PC-9 (cell line): ENCODE measurements at regions not wholly inside any gene's neighbourhood (a gene's known extent, or its start where the extent isn't known, plus 50 kb on each side); places are given as distances from the start of the nearest gene placed in this dataset.

Source experiments
- BruUV-seq: library from RNA; stranded (reverse); fragments of 400-500 nt; replicated peaks from 2 replicates; lab custom pipeline; 2021; lab: Mats Ljungman, UMichigan
- CTCF ChIA-PET: fragments of 300-600 bp; sonication (Branson Sonifier 250); formaldehyde crosslinking; loops from one replicate; lab custom pipeline; 2022; ENCODE audit warnings: antibody characterized with exemption; lab: Charles Lee
- POLR2A ChIA-PET: fragments of 300-600 bp; sonication (Branson Sonifier 250); formaldehyde crosslinking; loops from one replicate; lab custom pipeline; 2022; ENCODE audit warnings: antibody characterized with exemption; ENCODE audit not compliant: unreplicated experiment; lab: Charles Lee
- DNase-seq, 2 experiments: peaks; one replicate each; pipeline versions ENCODE4 v3.0.0 to v3.0.0-alpha.2; 2015 to 2022; ENCODE audit warnings: mixed read lengths in 1 of 2
- H2AFZ ChIP-seq: fragments of 200-600 bp; sonication (generic); 2 replicates; pipeline ENCODE4 v1.8.1; 2017; ENCODE audit warnings: antibody characterized with exemption
- H3F3A ChIP-seq: fragments of 200-600 bp; sonication (generic); 2 replicates; pipeline ENCODE4 v1.8.1; 2017; ENCODE audit warnings: antibody characterized with exemption, mild to moderate bottlenecking, low read depth; ENCODE audit not compliant: insufficient read depth
- H3K27ac ChIP-seq: fragments of 200-600 bp; sonication (generic); 2 replicates; pipeline ENCODE4 v1.6.1; 2016; ENCODE audit warnings: mixed run types
- H3K27me3 ChIP-seq: fragments of 200-600 bp; sonication (generic); 2 replicates; pipeline ENCODE4 v1.6.1; 2016; ENCODE audit warnings: low read depth, mixed run types; ENCODE audit not compliant: insufficient read depth
- H3K36me3 ChIP-seq: fragments of 200-600 bp; sonication (generic); 2 replicates; pipeline ENCODE4 v1.6.1; 2016; ENCODE audit warnings: low read depth, mixed run types
- H3K4me1 ChIP-seq: fragments of 200-600 bp; sonication (generic); replicated peaks from 2 replicates; pipeline ENCODE4 v1.6.1; 2016; ENCODE audit warnings: mixed run types; ENCODE audit not compliant: insufficient read depth
- H3K4me2 ChIP-seq: fragments of 200-600 bp; sonication (generic); 2 replicates; pipeline ENCODE4 v1.6.1; 2017; ENCODE audit warnings: mixed run types
- H3K4me3 ChIP-seq: fragments of 200-600 bp; sonication (generic); 2 replicates; pipeline ENCODE4 v1.6.1; 2016; ENCODE audit warnings: mixed run types
- H3K79me2 ChIP-seq: fragments of 200-600 bp; sonication (generic); 2 replicates; pipeline ENCODE4 v1.6.1; 2017; ENCODE audit warnings: low read depth, mixed run types
- H3K9me2 ChIP-seq: fragments of 200-600 bp; sonication (generic); 2 replicates; pipeline ENCODE4 v1.8.1; 2017; ENCODE audit warnings: mild to moderate bottlenecking; ENCODE audit not compliant: insufficient read depth
- H3K9me3 ChIP-seq: fragments of 200-600 bp; sonication (generic); 2 replicates; pipeline ENCODE4 v1.8.1; 2016; ENCODE audit warnings: low read depth; ENCODE audit not compliant: insufficient read depth
- H4K20me1 ChIP-seq: fragments of 200-600 bp; sonication (generic); 2 replicates; pipeline ENCODE4 v1.8.1; 2017; ENCODE audit not compliant: insufficient read depth
- EZH2 ChIP-seq: fragments of 200-600 bp; sonication (generic); IDR thresholded peaks from 2 replicates; pipeline ENCODE4 v1.8.0; 2017; ENCODE audit warnings: antibody characterized with exemption, low read depth
- intact Hi-C: fragments of 100-400 bp; cut with micrococcal nuclease; formaldehyde crosslinking; loops from one replicate; pipeline ENCODE4 v1.10.0; 2022; ENCODE audit not compliant: unreplicated experiment
- TF ChIP-seq, protein P1 (sequence below): fragments of 200-600 bp; sonication (generic); conservative IDR thresholded peaks from 2 replicates; pipeline ENCODE4 v1.6.1; 2017; ENCODE audit warnings: mixed run types, antibody characterized with exemption, mild to moderate bottlenecking, moderate library complexity

DNA sequence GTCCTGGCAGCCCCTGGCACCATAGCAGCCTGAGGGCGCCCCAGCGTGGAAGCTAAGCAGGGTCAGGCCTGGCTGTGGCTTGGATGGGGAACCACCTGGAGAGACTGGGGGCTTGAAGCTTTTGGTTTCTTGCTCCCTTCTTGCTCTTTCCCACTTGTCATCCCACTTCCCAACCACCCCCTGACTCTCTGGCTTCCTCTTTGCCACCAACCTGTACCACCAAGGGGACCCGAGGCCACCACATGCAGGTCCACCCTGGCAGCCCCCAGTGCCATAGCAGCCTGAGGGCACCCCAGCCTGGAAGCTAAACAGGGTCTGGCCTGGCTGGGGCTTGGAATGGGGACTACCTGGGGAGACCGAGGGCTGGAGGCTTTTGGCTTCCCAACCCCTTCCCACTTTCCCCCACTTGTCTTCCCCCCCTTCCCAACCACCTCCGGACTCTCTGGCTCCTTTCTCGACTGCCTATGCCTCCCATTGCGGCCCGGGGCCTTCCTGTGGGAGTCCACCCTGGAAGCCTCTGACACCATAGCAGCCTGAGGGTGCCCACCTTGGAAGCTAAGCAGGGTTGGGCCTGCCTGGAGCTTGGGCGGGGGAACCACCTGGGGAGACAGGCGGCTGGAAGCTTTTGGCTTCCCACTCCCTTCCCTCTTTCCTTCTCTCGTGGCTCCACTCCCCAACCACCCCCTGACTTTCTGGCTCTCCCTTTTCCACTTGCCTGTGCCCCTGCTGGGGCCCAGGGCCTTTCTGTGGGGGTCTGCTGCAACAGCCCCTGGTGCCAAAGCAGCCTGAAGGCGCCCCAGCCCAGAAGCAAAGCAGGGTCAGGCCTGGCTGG is 2294.4 kb downstream of the TP53TG3F start:
- intact Hi-C loops, result no loop called here
- Histone ChIP-seq H3K79me2 (no peaks in the 10 kb centered on the region), H3K4me3 (no peak overlapping the region), H3F3A (no peaks in the 10 kb centered on the region), H3K4me2 (no peak overlapping the region), H2AFZ (no peak overlapping the region), H4K20me1 (no peaks in the 10 kb centered on the region), H3K27me3 (no peaks in the 10 kb centered on the region), H3K9me3 (no peaks in the 10 kb centered on the region), H3K4me1 (no peaks in the 10 kb centered on the region), H3K9me2 (no peaks in the 10 kb centered on the region), H3K36me3 (no peaks in the 10 kb centered on the region), H3K27ac (no peak overlapping the region)
- no peak for DNase-seq
- TF ChIP-seq EZH2, result no peak
- TF ChIP-seq, protein P1, sequence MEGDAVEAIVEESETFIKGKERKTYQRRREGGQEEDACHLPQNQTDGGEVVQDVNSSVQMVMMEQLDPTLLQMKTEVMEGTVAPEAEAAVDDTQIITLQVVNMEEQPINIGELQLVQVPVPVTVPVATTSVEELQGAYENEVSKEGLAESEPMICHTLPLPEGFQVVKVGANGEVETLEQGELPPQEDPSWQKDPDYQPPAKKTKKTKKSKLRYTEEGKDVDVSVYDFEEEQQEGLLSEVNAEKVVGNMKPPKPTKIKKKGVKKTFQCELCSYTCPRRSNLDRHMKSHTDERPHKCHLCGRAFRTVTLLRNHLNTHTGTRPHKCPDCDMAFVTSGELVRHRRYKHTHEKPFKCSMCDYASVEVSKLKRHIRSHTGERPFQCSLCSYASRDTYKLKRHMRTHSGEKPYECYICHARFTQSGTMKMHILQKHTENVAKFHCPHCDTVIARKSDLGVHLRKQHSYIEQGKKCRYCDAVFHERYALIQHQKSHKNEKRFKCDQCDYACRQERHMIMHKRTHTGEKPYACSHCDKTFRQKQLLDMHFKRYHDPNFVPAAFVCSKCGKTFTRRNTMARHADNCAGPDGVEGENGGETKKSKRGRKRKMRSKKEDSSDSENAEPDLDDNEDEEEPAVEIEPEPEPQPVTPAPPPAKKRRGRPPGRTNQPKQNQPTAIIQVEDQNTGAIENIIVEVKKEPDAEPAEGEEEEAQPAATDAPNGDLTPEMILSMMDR, result no peak
- BruUV-seq, result no TSS peak
- ChIA-PET CTCF (no interaction called here), POLR2A (no interaction called here)

DNA sequence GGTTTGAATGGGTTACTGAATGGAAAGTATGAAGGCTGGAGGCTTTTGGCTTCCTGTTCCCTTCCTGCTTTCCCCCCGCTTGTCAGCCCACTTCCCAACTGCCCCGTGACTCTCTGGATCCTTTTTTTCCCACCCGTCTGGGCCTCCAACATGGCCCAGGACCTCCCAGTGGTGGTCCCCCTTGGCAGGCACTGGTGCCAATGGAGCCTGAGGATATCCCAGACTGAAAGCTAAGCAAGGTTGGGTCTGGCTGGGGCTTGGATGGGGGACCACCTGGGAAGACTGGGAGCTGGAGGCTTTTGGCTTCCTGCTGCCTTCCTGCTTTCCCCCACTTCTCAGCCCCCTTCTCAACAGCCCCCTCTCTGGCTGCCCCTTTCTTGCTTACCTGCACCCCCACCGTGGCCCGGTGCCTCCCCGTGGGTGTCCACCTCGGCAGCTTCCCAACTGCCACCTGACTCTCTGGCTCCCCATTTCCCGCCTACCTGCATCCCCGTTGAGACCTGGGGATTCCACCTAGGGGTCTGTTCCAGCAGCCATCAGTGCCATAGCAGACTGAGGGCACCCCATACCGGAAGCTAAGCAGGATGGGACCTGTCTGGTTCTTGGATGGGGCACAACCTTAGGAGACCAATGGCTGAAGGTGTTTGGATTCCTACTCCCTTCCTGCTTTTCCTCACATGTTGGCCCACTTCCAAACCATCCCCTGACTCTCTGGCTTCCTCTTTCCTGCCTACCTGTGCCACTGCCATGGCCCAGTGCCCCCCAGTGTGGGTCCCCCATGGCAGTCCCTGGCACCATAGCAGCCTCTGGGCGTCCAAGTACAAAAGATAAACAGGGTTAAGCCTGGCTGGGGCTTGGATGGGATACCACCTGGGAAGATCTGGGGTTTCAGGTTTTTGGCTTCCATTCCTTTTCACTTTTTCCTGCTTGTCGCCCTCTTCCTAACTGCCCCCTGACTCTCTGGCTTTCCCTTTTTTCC is 2295.3 kb downstream of the TP53TG3F start:
- Histone ChIP-seq H3K9me3 (no peaks in the 10 kb centered on the region), H4K20me1 (no peaks in the 10 kb centered on the region), H3K4me1 (no peaks in the 10 kb centered on the region), H3K4me3 (no peak overlapping the region), H3K36me3 (no peaks in the 10 kb centered on the region), H3K27me3 (no peaks in the 10 kb centered on the region), H3K79me2 (no peaks in the 10 kb centered on the region), H3K9me2 (no peaks in the 10 kb centered on the region; the same call in 1 of the 2 replicates), H2AFZ (no peak overlapping the region), H3K27ac (no peak overlapping the region), H3K4me2 (no peak overlapping the region), H3F3A (no peaks in the 10 kb centered on the region)
- no peak for DNase-seq
- no TSS peak for BruUV-seq
- POLR2A ChIA-PET, result no interaction called here
- TF ChIP-seq, protein P1, result no peak
- no peak for TF ChIP-seq EZH2
- CTCF ChIA-PET, result no interaction called here
- intact Hi-C loops, result no loop called here

DNA sequence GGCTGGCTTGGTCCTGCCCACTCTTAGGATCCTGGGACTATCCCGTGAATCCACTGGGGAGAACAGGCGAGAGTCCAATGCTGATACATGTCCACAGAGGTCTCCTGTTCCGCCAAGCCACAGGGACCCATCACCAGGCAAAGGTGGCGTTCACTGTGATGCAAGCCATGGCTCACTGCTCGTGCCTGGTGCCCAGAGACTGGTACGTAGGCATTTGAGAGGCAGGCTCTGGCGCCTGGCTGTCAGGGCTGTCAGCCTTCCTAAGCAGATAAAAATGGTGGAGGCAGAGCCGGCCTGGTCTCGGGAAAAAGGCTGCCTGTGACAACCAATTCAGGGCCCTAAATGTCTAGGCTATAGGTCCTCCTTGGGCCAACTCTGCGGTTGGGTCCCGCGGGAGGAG is 2329.0 kb downstream of the TP53TG3F start:
- no peak for DNase-seq
- no TSS peak for BruUV-seq
- no peak overlapping the region for H3K27ac ChIP-seq
- no peak overlapping the region for H2AFZ ChIP-seq
- H3K4me3 ChIP-seq, result no peak overlapping the region
- H3K4me2 ChIP-seq, result no peak overlapping the region
- H3F3A ChIP-seq, result no peaks in the 10 kb centered on the region
- no peaks in the 10 kb centered on the region for H3K36me3 ChIP-seq
- no peaks in the 10 kb centered on the region for H4K20me1 ChIP-seq
- H3K4me1 ChIP-seq, result no peaks in the 10 kb centered on the region
- ChIA-PET CTCF (no interaction called here), POLR2A (no interaction called here)
- H3K27me3 ChIP-seq, result peaks cover 68% of the 10 kb centered on the region
- H3K79me2 ChIP-seq, result no peaks in the 10 kb centered on the region
- intact Hi-C loops, result no loop called here
- no peaks in the 10 kb centered on the region for H3K9me3 ChIP-seq
- no peak for TF ChIP-seq EZH2
- TF ChIP-seq, protein P1, result no peak
- H3K9me2 ChIP-seq, result no peaks in the 10 kb centered on the region
